ENCODE measurements at regions not wholly inside any gene's neighbourhood (a gene's known extent, or its start where the extent isn't known, plus 50 kb on each side); places are given as distances from the start of the nearest gene placed in this dataset.

DNA sequence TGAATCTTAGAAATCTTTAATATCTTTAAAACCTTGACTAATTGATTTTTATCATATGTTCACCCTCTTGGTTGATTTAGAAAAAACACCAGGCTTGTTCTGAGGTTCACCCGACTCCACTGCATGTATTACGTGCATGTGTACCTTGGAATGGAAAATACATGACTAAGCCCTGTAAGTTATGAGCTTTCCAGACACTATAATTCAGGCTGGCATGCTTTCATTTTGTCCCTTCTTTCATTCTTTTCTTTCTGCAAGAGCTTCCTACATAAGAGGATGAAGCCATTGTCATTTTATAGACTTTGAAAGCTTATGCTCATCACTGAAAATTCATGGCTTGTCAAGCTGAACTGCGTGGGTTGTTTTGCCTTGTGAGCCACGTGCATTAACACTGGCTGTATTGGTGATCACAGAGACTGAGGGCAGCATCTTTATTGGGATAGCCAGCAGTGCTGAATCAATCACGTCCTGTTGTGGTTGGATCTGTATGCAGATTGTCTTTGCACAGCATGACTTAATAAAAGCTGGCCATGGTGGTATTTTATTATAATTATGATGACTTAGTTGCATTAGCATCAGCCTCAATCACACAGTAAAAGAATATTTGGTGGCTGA is 141.9 kb downstream of the SLIT2 start:
- in situ Hi-C loops (cut with MboI; ENCODE audit: low sequenced_read_pairs) = no loop called here

- in situ Hi-C loops (cut with MboI; ENCODE audit: low sequenced_read_pairs) = no loop called here
These were observed 142.8 kb downstream of the SLIT2 start for GRCh38 chr4:20394512-20394911.

- in situ Hi-C loops (cut with MboI; ENCODE audit: low sequenced_read_pairs) = no loop called here
These were observed 143.6 kb downstream of the SLIT2 start for GRCh38 chr4:20395160-20395773.

GRCh38 chr4:20403290-20403689 is 151.6 kb downstream of the SLIT2 start:
- in situ Hi-C loops (cut with MboI; ENCODE audit: low sequenced_read_pairs) = loop anchor here (25.0 kb wide), 1 partner anchor 284 kb away; no protein-coding TSS in a partner anchor

- in situ Hi-C loops (cut with MboI; ENCODE audit: low sequenced_read_pairs) = loop anchor here (25.0 kb wide), 1 partner anchor 283 kb away; no protein-coding TSS in a partner anchor
These were observed 152.1 kb downstream of the SLIT2 start for GRCh38 chr4:20403846-20404245.

- in situ Hi-C loops (cut with MboI; ENCODE audit: low sequenced_read_pairs) = loop anchor here (25.0 kb wide), 1 partner anchor 279 kb away; no protein-coding TSS in a partner anchor
These were observed 156.9 kb downstream of the SLIT2 start for GRCh38 chr4:20408611-20409010.

DNA sequence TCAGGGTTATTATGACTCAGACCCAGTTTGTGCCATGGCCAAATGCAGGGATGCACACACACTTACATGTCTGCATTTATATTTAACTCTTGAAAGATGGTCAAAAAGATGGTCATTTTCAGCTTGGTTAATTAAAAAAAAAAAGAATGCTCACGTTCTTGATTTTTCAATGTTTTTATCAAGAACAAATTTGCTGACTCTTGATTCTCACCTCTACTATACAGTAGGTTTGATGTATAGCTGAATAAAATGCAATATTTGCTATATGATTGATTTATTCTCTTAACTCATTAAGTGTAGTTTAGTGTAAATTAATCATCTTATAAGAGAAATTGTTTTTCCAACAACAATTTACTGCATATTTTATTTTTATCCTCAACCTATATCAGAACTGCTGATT is 160.4 kb downstream of the SLIT2 start:
- in situ Hi-C loops (cut with MboI; ENCODE audit: low sequenced_read_pairs) = loop anchor here (25.0 kb wide), 1 partner anchor 275 kb away; no protein-coding TSS in a partner anchor

DNA sequence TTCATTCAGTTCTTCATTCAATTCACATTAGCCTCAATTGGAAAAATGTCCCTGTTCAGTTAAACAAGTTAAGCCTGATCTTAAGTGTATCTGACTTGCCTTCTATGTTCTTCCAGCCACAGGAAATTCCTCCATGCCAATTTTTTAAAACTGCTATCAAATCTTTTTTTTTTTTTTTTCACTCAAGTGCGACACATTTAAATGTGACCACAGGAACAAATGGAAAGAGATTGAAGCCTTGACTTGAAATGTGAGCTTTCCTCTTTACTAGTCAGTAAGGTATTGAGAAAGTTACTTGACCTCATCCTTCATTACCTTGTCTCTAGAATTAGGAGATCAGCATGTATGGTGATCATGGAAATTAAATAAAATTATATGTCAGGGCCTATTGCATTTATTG is 165.1 kb downstream of the SLIT2 start:
- in situ Hi-C loops (cut with MboI; ENCODE audit: low sequenced_read_pairs) = loop anchor here (25.0 kb wide), 1 partner anchor 271 kb away; no protein-coding TSS in a partner anchor

DNA sequence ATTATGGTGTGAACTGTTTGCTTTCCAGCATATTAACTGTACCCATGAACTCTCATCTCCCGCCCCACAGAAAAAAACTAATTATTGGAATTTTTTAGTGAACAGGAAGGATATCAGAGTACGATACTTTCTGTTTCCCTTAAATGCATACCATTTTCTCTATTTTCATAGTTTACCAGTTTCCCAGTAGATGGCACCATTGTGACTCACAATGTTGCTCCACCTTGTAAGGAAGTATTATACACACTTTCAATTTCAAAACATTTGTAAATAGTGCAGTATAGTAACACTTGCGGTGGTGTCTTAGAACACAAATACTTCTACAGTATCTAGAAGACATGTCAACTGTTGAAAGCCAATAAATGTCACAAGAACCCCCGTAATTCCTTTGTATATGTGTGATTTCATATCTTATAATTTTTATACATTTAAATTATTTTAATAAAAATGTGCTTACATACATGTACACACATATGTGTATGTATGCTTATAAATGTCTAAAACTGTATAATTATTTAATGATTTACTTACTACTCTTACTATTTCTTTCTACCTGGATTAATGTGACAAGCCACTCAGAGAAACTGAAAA is 167.3 kb downstream of the SLIT2 start:
- in situ Hi-C loops (cut with MboI; ENCODE audit: low sequenced_read_pairs) = loop anchor here (25.0 kb wide), 1 partner anchor 268 kb away; no protein-coding TSS in a partner anchor

DNA sequence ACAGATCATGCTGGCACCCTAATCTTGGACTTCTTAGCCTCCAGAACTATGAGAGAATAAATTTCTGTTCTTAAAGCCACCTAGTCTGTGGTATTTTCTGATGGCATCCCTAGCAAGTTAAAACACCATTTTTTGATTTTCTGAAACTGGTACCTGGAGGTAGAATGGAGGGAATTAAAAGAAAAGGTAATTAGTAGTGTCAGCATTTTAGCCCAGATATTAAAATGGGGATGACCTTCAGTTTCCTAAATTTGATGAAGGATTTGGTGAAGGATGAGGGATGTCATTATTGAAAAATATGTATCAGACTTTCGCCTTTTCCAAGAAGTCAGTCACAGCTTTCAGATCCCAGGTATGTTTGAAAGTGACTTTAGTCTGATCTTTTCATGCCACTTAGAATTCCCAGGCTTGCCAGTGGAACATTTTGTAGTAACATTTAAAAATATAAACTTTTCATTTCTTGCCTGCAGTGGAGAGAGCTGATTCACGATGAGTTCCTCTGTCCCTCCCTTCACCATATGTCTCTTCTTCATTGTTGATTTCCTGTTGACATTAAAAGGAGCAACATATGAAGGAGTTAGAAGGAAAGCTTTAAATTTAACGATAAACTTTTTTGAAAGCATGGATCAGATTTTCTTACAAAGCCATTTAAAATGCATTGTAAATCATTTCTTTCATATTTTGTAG is 169.4 kb downstream of the SLIT2 start:
- in situ Hi-C loops (cut with MboI; ENCODE audit: low sequenced_read_pairs) = loop anchor here (25.0 kb wide), 1 partner anchor 266 kb away; no protein-coding TSS in a partner anchor

DNA sequence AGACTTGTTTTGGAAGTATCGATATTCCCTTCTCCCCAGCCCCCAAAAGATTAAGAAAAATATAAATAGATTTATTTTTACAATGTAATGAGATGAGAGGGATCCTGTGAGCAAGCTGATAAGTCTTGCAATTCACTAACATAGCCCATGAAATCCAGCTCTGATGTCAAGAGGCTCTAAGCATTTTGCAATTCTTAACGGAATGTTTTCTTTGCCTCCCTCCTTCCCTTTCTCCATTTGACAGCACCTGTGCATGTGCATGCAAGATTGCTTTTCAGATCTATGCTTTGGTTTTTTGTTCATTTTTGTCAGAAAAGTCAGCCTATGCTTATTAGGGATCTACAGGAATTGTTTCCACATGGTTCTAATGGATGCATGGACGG is 169.9 kb downstream of the SLIT2 start:
- in situ Hi-C loops (cut with MboI; ENCODE audit: low sequenced_read_pairs) = loop anchor here (25.0 kb wide), 1 partner anchor 266 kb away; no protein-coding TSS in a partner anchor

GRCh38 chr4:20422398-20422797 is 170.7 kb downstream of the SLIT2 start:
- in situ Hi-C loops (cut with MboI; ENCODE audit: low sequenced_read_pairs) = loop anchor here (25.0 kb wide), 1 partner anchor 265 kb away; no protein-coding TSS in a partner anchor

DNA sequence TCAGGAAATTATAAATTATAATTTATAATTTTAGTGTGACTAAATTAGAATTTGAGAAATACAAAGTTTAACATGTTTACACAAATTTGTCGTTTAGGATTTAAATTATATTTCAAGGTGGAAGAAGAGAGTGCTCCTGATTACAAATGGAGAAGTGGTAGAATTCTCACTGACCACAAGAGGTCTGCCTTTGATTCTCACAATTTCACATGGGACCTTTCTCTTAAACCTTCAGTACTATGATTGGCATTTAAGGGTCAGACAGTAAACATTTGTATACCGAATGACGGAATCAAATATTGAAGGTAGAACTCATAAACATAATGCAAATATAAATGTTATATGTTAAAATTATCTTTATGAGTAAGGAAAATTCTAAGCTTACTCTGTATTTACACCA is 171.7 kb downstream of the SLIT2 start:
- in situ Hi-C loops (cut with MboI; ENCODE audit: low sequenced_read_pairs) = loop anchor here (25.0 kb wide), 1 partner anchor 264 kb away; no protein-coding TSS in a partner anchor

- in situ Hi-C loops (cut with MboI; ENCODE audit: low sequenced_read_pairs) = no loop called here
These were observed 174.3 kb downstream of the SLIT2 start for GRCh38 chr4:20426028-20426427.

DNA sequence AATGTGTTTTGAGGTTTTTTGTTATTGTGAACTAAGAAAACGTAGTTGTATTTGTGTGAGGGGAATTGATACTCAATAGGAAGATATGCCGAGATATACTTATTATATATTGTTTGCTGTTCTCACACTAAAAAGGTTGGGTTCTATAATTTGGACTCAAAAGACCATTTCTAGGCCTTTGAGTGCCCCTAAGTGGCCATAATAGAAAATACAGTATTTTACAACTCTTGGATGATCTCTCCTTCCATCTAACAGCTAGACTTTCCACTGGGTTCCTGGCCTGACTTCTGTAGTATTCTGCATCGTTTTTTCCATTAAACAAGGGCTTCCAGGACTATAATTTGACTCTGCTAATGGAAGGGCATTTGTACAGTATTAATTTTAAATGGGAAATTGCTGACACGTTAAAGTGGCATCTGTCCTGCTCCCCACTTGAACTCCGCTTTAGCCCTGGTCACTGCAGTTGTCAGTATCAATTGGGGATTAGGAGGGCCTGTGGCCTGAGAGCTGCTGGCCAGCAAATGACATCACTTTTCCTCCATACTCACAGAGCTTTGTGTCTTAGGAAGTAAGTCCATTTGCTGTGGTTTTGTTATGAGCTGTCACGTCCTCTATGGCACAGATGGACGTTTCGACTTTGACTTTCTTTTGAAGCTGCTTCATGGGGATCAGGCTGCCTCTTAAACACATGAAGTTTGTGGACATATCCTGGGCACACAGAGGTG is 176.9 kb downstream of the SLIT2 start:
- in situ Hi-C loops (cut with MboI; ENCODE audit: low sequenced_read_pairs) = no loop called here

DNA sequence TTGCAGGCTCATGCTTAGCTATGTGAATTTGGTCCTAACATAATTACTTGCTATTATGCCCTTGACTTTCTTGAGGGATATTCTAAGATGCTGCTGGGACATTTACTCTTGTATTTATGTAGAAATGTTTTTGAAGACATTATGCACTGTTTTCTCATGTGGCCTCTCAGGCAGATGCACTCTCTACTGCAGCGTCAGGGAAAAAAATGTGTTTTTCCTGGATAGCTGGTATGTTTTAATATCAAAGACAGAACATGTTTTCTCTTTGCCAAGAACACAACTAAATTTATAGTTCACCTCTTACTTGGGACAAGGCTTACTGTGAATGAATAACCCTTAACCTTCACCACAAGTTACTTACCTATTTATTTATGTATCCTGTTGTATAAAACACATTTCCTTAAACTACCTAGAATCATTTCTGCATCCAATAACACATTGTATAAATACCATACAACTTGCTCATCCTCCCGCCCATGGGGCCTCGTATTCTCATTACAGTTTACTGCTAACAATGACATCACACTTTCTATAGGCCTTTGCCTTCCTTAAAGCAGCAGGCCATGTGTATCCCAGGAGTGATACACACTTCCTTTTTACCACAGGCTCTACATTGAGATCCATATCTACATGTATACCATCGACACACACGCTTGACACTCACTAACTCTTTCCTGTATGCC is 178.7 kb downstream of the SLIT2 start:
- in situ Hi-C loops (cut with MboI; ENCODE audit: low sequenced_read_pairs) = no loop called here

GRCh38 chr4:20431543-20431951 is 179.8 kb downstream of the SLIT2 start:
- in situ Hi-C loops (cut with MboI; ENCODE audit: low sequenced_read_pairs) = no loop called here

DNA sequence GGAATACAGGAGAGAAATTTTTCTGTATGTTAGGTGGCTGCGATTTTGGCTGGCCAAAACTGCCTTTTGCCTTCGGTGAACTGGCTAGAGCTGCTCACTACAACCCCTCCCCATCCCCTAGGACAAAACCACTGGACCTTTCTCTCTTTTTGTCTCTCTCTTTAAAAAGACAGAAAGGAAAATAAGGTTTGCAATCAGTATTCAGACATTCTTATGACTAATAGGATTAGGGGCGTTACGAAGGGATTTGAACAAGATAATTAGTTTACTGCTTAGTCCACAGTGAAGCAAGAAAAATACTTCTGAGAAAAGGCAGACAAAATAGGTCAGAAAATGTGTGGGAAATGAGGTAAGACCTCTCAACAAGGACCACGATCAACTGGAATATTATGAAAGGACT is 180.4 kb downstream of the SLIT2 start:
- in situ Hi-C loops (cut with MboI; ENCODE audit: low sequenced_read_pairs) = no loop called here

- in situ Hi-C loops (cut with MboI; ENCODE audit: low sequenced_read_pairs) = no loop called here
These were observed 181.5 kb downstream of the SLIT2 start for GRCh38 chr4:20433097-20433705.

- in situ Hi-C loops (cut with MboI; ENCODE audit: low sequenced_read_pairs) = no loop called here
These were observed 188.5 kb downstream of the SLIT2 start for GRCh38 chr4:20440170-20440569.
